K562 (cell line): ENCODE measurements at regions not wholly inside any gene's neighbourhood (a gene's known extent, or its start where the extent isn't known, plus 50 kb on each side); places are given as distances from the start of the nearest gene placed in this dataset.

Experiments
- CTCF ChIP-seq, 3 experiments: IDR thresholded peaks in 2 of 3; conservative IDR thresholded peaks in 1 of 3; 2 replicates each; pipeline ENCODE4 v1.5.1; 2011 to 2012; ENCODE audit warnings: low read length in 3 of 3, mild to moderate bottlenecking in 3 of 3, control low read depth in 2 of 3, improper control_type of control experiment in 1 of 3, inconsistent platforms in 1 of 3, low read depth in 1 of 3, mixed read lengths in 1 of 3, moderate library complexity in 1 of 3; ENCODE audit not compliant: insufficient read depth in 2 of 3
- EP400 ChIP-seq: fragments of 450-650 bp; IDR thresholded peaks from 2 replicates; pipeline ENCODE4 v1.6.1; 2017; ENCODE audit warnings: antibody characterized with exemption, mild to moderate bottlenecking, moderate library complexity
- JUND ChIP-seq, 2 experiments: IDR thresholded peaks; 2 replicates in 1 of 2; 3 replicates in 1 of 2; pipeline ENCODE4 v1.6.1; 2011; ENCODE audit warnings: borderline replicate concordance in 2 of 2, low read depth in 2 of 2, low read length in 2 of 2, improper control_type of control experiment in 1 of 2, missing biosample characterization in 1 of 2, missing genetic modification characterization in 1 of 2, missing genetic modification reagents in 1 of 2
- MYC ChIP-seq, 2 experiments: fragments of 250-450 bp in 1 of 2; sonication (Bioruptor Pico) in 1 of 2; IDR thresholded peaks; 2 replicates each; pipeline versions ENCODE4 v1.5.1 to v1.6.1; 2012 to 2021; ENCODE audit warnings: low read depth in 2 of 2, borderline replicate concordance in 1 of 2, improper control_type of control experiment in 1 of 2, low read length in 1 of 2, mild to moderate bottlenecking in 1 of 2, moderate library complexity in 1 of 2
- NFIC ChIP-seq: fragments of 450-650 bp; IDR thresholded peaks from 2 replicates; pipeline ENCODE4 v1.6.1; 2017; ENCODE audit warnings: mild to moderate bottlenecking, inconsistent platforms
- POLR2A ChIP-seq: fragments of 450-650 bp; conservative IDR thresholded peaks from 2 replicates; pipeline ENCODE4 v1.6.1; 2016
- TFAP4 ChIP-seq: sonication (generic); formaldehyde crosslinking; IDR thresholded peaks from 2 replicates; pipeline ENCODE4 v1.8.0; 2022; ENCODE audit warnings: missing genetic modification reagents, mild to moderate bottlenecking, moderate library complexity, borderline replicate concordance
- YY1 ChIP-seq, 3 experiments: IDR thresholded peaks; 2 replicates each; pipeline ENCODE4 v1.6.1; 2011; ENCODE audit warnings: low read length in 2 of 3, mild to moderate bottlenecking in 2 of 3, moderate library complexity in 2 of 3, borderline replicate concordance in 1 of 3, control low read depth in 1 of 3, low read depth in 1 of 3; ENCODE audit not compliant: insufficient read depth in 3 of 3, insufficient replicate concordance in 2 of 3, control insufficient read depth in 1 of 3, insufficient read length in 1 of 3; ENCODE audit errors: extremely low read depth in 1 of 3
- ZNF324 ChIP-seq: fragments of 250-450 bp; sonication (Bioruptor Pico); IDR thresholded peaks from 2 replicates; pipeline ENCODE4 v1.4.0; 2020; ENCODE audit warnings: mild to moderate bottlenecking
- TF ChIP-seq, protein P1 (sequence below), 2 experiments: fragments of 450-650 bp in 1 of 2; sonication (generic) in 1 of 2; formaldehyde crosslinking in 1 of 2; IDR thresholded peaks in 1 of 2; conservative IDR thresholded peaks in 1 of 2; 2 replicates each; pipeline versions ENCODE4 v1.6.1 to v1.8.1; 2016 to 2023; ENCODE audit warnings: mild to moderate bottlenecking in 2 of 2, moderate library complexity in 2 of 2, inconsistent platforms in 1 of 2, missing genetic modification reagents in 1 of 2

- TF ChIP-seq, protein P1, sequence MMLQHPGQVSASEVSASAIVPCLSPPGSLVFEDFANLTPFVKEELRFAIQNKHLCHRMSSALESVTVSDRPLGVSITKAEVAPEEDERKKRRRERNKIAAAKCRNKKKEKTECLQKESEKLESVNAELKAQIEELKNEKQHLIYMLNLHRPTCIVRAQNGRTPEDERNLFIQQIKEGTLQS (IDR thresholded peaks at IDR 0.05), result no peak
- TF ChIP-seq, protein P1 (CRISPR knock-in tag; conservative IDR thresholded peaks at IDR 0.05), result no peak
- TF ChIP-seq ZNF324 (no peak), POLR2A (no peak), MYC (IDR thresholded peaks at IDR 0.05; ENCODE audit: low read depth, low read length) (no peak), MYC (CRISPR knock-in tag; IDR thresholded peaks at IDR 0.05; ENCODE audit: borderline replicate concordance, low read depth) (no peak), JUND (IDR thresholded peaks at IDR 0.05; ENCODE audit: borderline replicate concordance, low read depth, low read length) (no peak), JUND (tag; IDR thresholded peaks at IDR 0.05; ENCODE audit: borderline replicate concordance, low read depth, low read length) (no peak), NFIC (no peak), CTCF (IDR thresholded peaks at IDR 0.05 in 2 of 3, conservative IDR thresholded peaks at IDR 0.05 in 1 of 3; ENCODE audit: insufficient read depth in 2 of 3, low read depth in 1 of 3, low read length in 3 of 3) (no peak), YY1 (IDR thresholded peaks at IDR 0.05; ENCODE audit: borderline replicate concordance in 1 of 3, control insufficient read depth in 1 of 3, extremely low read depth in 1 of 3, insufficient read depth in 3 of 3, insufficient read length in 1 of 3, insufficient replicate concordance in 2 of 3, low read depth in 1 of 3, low read length in 2 of 3) (no peak), EP400 (no peak), TFAP4 (CRISPR knock-in tag) (no peak)
Observed at GRCh38 chr1:222204475-222204874, 343.4 kb downstream of the HHIPL2 start.
